Loucy (cell line): ENCODE measurements at regions not wholly inside any gene's neighbourhood (a gene's known extent, or its start where the extent isn't known, plus 50 kb on each side); places are given as distances from the start of the nearest gene placed in this dataset.
"Not testable (repeated sequence)": the region's sequence is repeated elsewhere in the genome, so short reads cannot be mapped to it uniquely, and the experiment has no call there.

Experiments
- H2AFZ ChIP-seq: fragments of 200-600 bp; sonication (generic); 2 replicates; pipeline ENCODE4 v1.6.0; 2016; ENCODE audit warnings: antibody characterized with exemption, mild to moderate bottlenecking, low read length, moderate library complexity
- H3F3A ChIP-seq: fragments of 200-600 bp; 2 replicates; pipeline ENCODE4 v1.6.0; 2016; ENCODE audit warnings: antibody characterized with exemption, low read depth, mild to moderate bottlenecking
- H3K27me3 ChIP-seq: fragments of 200-600 bp; sonication (generic); 2 replicates; pipeline ENCODE4 v1.6.1; 2014; ENCODE audit warnings: low read length, mild to moderate bottlenecking; ENCODE audit not compliant: insufficient read depth, poor library complexity, severe bottlenecking
- H3K36me3 ChIP-seq: fragments of 200-600 bp; sonication (generic); 2 replicates; pipeline ENCODE4 v1.6.1; 2016; ENCODE audit warnings: low read length; ENCODE audit not compliant: insufficient read depth
- H3K4me1 ChIP-seq: fragments of 200-600 bp; sonication (generic); 2 replicates; pipeline ENCODE4 v1.5.1; 2014; ENCODE audit warnings: low read length, mild to moderate bottlenecking; ENCODE audit not compliant: insufficient read depth, poor library complexity, severe bottlenecking
- H3K4me2 ChIP-seq: fragments of 200-600 bp; sonication (generic); 2 replicates; pipeline ENCODE4 v1.6.0; 2014; ENCODE audit warnings: antibody characterized with exemption, low read length, low read depth, mild to moderate bottlenecking; ENCODE audit not compliant: poor library complexity, severe bottlenecking
- H3K4me3 ChIP-seq: fragments of 200-600 bp; sonication (generic); 2 replicates; pipeline ENCODE4 v1.5.1; 2014; ENCODE audit warnings: low read length, mild to moderate bottlenecking, mixed read lengths; ENCODE audit not compliant: poor library complexity, severe bottlenecking
- H3K79me2 ChIP-seq: fragments of 200-600 bp; sonication (generic); 2 replicates; pipeline ENCODE4 v1.6.1; 2014; ENCODE audit warnings: low read length; ENCODE audit not compliant: insufficient read depth
- H3K9ac ChIP-seq: fragments of 200-600 bp; sonication (generic); 2 replicates; pipeline ENCODE4 v1.6.0; 2014; ENCODE audit warnings: mild to moderate bottlenecking, low read depth, low read length, moderate library complexity; ENCODE audit not compliant: poor library complexity, severe bottlenecking
- H3K9me2 ChIP-seq: fragments of 200-600 bp; sonication (generic); replicated peaks from 2 replicates; pipeline ENCODE4 v1.6.1; 2016; ENCODE audit warnings: low read depth, low read length, mixed read lengths
- H3K9me3 ChIP-seq: fragments of 200-600 bp; sonication (generic); 2 replicates; pipeline ENCODE4 v1.6.1; 2014; ENCODE audit warnings: mild to moderate bottlenecking, antibody characterized with exemption, low read length, low read depth; ENCODE audit not compliant: insufficient read depth
- H4K20me1 ChIP-seq: fragments of 200-600 bp; sonication (generic); 2 replicates; pipeline ENCODE4 v1.6.0; 2014; ENCODE audit warnings: antibody characterized with exemption, low read length, mild to moderate bottlenecking; ENCODE audit not compliant: insufficient read depth, poor library complexity, severe bottlenecking
- CTCF ChIP-seq: fragments of 200-600 bp; sonication (generic); conservative IDR thresholded peaks from 2 replicates; pipeline ENCODE4 v1.5.1; 2014; ENCODE audit warnings: mild to moderate bottlenecking, antibody characterized with exemption, low read length
- EZH2phosphoT487 ChIP-seq: fragments of 200-600 bp; IDR thresholded peaks from 2 replicates; pipeline ENCODE4 v1.6.1; 2018; ENCODE audit warnings: antibody characterized with exemption, mild to moderate bottlenecking, moderate library complexity, borderline replicate concordance

DNA sequence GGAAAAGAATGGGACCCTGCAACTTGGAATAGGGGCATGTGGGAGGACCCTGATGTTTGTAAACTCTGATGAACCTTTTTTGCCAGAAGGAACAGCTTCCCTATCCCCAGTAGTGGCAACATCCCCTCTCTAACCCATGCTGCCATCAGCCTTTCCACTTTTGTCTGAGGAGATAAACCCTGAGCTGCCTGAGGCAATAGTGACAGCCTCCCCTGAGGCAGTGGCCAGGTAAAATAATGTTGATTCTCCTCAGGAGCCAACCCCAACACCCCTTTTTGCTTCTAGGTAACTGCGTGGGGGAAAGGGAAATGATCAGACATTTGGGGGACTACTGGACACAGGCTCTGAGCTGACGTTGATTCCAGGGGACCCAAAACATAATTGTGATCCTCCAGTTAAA lies 106.8 kb upstream of the NPAS2 start:
- Histone ChIP-seq H3K4me2 (no peak overlapping the region), H3K4me1 (no peaks in the 10 kb centered on the region), H3K4me3 (no peak overlapping the region), H3K36me3 (no peaks in the 10 kb centered on the region), H3K9ac (no peak overlapping the region), H4K20me1 (no peaks in the 10 kb centered on the region), H3K27me3 (no peaks in the 10 kb centered on the region), H2AFZ (no peak overlapping the region), H3K79me2 (no peaks in the 10 kb centered on the region), H3K9me2 (no peaks in the 10 kb centered on the region), H3K9me3 (no peaks in the 10 kb centered on the region), H3F3A (no peaks in the 10 kb centered on the region)
- TF ChIP-seq EZH2phosphoT487: no peak
- TF ChIP-seq CTCF: no peak

DNA sequence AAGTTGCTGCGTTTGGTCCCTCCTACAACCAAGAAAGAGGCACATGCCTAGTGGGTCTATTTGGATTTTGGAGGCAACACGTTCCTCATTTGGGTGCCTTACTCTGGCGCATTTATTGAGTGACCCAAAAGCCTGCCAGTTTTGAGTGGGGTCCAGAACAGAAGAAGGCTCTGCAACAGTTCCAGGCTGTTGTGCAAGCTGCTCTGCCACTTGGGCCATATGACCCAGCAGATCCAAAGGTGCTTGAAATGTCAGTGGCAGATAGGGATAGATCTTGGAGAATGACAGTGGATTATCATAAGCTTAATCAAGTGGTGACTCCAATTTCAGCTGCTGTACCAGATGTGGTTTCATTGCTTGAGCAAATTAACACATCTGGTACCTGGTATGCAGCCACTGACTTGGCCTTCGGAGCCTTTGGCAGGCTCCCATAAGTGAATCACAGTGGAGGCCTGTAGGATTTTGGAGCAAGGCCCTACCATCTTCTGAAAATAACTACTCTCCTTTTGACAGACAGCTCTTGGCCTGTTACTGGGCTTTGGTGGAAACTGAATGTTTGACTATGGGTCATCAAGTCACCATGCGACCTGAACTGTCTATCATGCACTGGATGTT lies 105.4 kb upstream of the NPAS2 start:
- H4K20me1 ChIP-seq, H3K4me1 ChIP-seq, H3K27me3 ChIP-seq, H2AFZ ChIP-seq, H3K4me3 ChIP-seq, H3K4me2 ChIP-seq, H3F3A ChIP-seq, H3K79me2 ChIP-seq, H3K9ac ChIP-seq, H3K9me2 ChIP-seq, H3K9me3 ChIP-seq, H3K36me3 ChIP-seq: not testable (repeated sequence)

- H3K79me2 ChIP-seq, H2AFZ ChIP-seq, H3K9ac ChIP-seq, H3K27me3 ChIP-seq, H3F3A ChIP-seq, H3K4me1 ChIP-seq, H3K9me2 ChIP-seq, H3K36me3 ChIP-seq, H3K4me2 ChIP-seq, H3K4me3 ChIP-seq, H4K20me1 ChIP-seq, H3K9me3 ChIP-seq: not testable (repeated sequence)
Measured at GRCh38 chr2:100715861-100716260, 104.1 kb upstream of the NPAS2 start.

GRCh38 chr2:100716581-100716980 lies 103.4 kb upstream of the NPAS2 start:
- H4K20me1 ChIP-seq: no peaks in the 10 kb centered on the region
- no peak overlapping the region for H2AFZ ChIP-seq
- no peak overlapping the region for H3K4me3 ChIP-seq
- no peak overlapping the region for H3K4me2 ChIP-seq
- H3K9ac ChIP-seq: no peak overlapping the region
- no peaks in the 10 kb centered on the region for H3K4me1 ChIP-seq
- no peaks in the 10 kb centered on the region for H3K9me3 ChIP-seq
- no peaks in the 10 kb centered on the region for H3K79me2 ChIP-seq
- TF ChIP-seq CTCF (no peak), EZH2phosphoT487 (no peak)
- H3K27me3 ChIP-seq: no peaks in the 10 kb centered on the region
- H3K36me3 ChIP-seq: no peaks in the 10 kb centered on the region
- H3F3A ChIP-seq: no peaks in the 10 kb centered on the region
- no peaks in the 10 kb centered on the region for H3K9me2 ChIP-seq
